Colonic mucosa (tissue), 4 donors: ENCODE measurements at regions not wholly inside any gene's neighbourhood (a gene's known extent, or its start where the extent isn't known, plus 50 kb on each side); places are given as distances from the start of the nearest gene placed in this dataset.

Experiments used
- DNase-seq: peaks from one replicate; pipeline ENCODE4 v3.0.0-alpha.2; 2020
- H3K27ac ChIP-seq: fragments of 200-600 bp; one replicate; pipeline ENCODE4 v1.8.0; 2021
- H3K27me3 ChIP-seq: fragments of 200-600 bp; one replicate; pipeline ENCODE4 v1.8.0; 2021
- H3K36me3 ChIP-seq: fragments of 200-600 bp; one replicate; pipeline ENCODE4 v1.8.0; 2021
- H3K4me1 ChIP-seq: fragments of 200-600 bp; one replicate; pipeline ENCODE4 v1.8.0; 2021; ENCODE audit warnings: mild to moderate bottlenecking
- H3K4me3 ChIP-seq: fragments of 200-600 bp; one replicate; pipeline ENCODE4 v1.8.0; 2021
- H3K9ac ChIP-seq, 2 donors: one replicate each; pipeline ENCODE4 v1.7.0; 2013; ENCODE audit warnings: control low read depth in 2 of 2, low read depth in 2 of 2, low read length in 2 of 2
- H3K9me3 ChIP-seq: fragments of 200-600 bp; one replicate; pipeline ENCODE4 v1.8.0; 2021
- CTCF ChIP-seq: fragments of 200-600 bp; IDR thresholded peaks from one replicate; pipeline ENCODE4 v1.8.0; 2022; ENCODE audit warnings: antibody characterized with exemption, mild to moderate bottlenecking
- intact Hi-C: fragments of 100-400 bp; cut with DNase I; formaldehyde crosslinking; loops from one replicate; pipeline ENCODE4 v1.14.1; 2022
- donor health status: healthy.
- donor health status: DM: no; HTN: no; CAD: no.
- donor health status: DM: no; HTN: no; CAD: no.

GRCh38 chr5:8445139-8445538 lies 576.2 kb downstream of the MTRR start:
- Histone ChIP-seq H3K36me3 (no peaks in the 10 kb centered on the region), H3K27me3 (no peaks in the 10 kb centered on the region), H3K4me1 (no peaks in the 10 kb centered on the region), H3K4me3 (no peak overlapping the region), H3K27ac (no peak overlapping the region), H3K9ac (no peak overlapping the region), H3K9me3 (no peaks in the 10 kb centered on the region)
- TF ChIP-seq CTCF: no peak
- intact Hi-C loops: no loop called here
- no peak for DNase-seq

- Histone ChIP-seq H3K9ac (no peak overlapping the region), H3K36me3 (no peaks in the 10 kb centered on the region), H3K27me3 (no peaks in the 10 kb centered on the region), H3K27ac (no peak overlapping the region), H3K4me3 (no peak overlapping the region), H3K4me1 (no peaks in the 10 kb centered on the region), H3K9me3 (no peaks in the 10 kb centered on the region)
- DNase-seq: no peak
- intact Hi-C loops: no loop called here
- no peak for TF ChIP-seq CTCF
Measured at GRCh38 chr5:8446179-8446578, 577.2 kb downstream of the MTRR start.

- intact Hi-C loops: no loop called here
- no peaks in the 10 kb centered on the region for H3K9me3 ChIP-seq
Measured at GRCh38 chr5:8456846-8457186, 587.9 kb downstream of the MTRR start.

GRCh38 chr5:8457187-8458037 lies 588.5 kb downstream of the MTRR start:
- peak; percentile 92 for DNase-seq
- no peaks in the 10 kb centered on the region for H3K9me3 ChIP-seq
- H3K36me3 ChIP-seq: no peaks in the 10 kb centered on the region
- TF ChIP-seq CTCF: no peak
- peak overlapping the region; percentile 93 for H3K4me3 ChIP-seq
- no peaks in the 10 kb centered on the region for H3K4me1 ChIP-seq
- peak overlapping the region; percentile 72 to 84 for H3K9ac ChIP-seq
- H3K27me3 ChIP-seq: no peaks in the 10 kb centered on the region
- H3K27ac ChIP-seq: peak overlapping the region; percentile 71
- intact Hi-C loops: no loop called here

More at GRCh38 chr5:8456846-8457186, 587.9 kb downstream of the MTRR start:
- Histone ChIP-seq H3K36me3 (no peaks in the 10 kb centered on the region), H3K4me3 (peak overlapping the region; percentile 93), H3K4me1 (no peaks in the 10 kb centered on the region), H3K9ac (no peak overlapping the region), H3K27ac (peak overlapping the region; percentile 71), H3K27me3 (no peaks in the 10 kb centered on the region)
- no peak for TF ChIP-seq CTCF
- no peak for DNase-seq

GRCh38 chr5:8458038-8458383 lies 589.1 kb downstream of the MTRR start:
- intact Hi-C loops: no loop called here
- no peak for DNase-seq
- peak overlapping the region; percentile 71 for H3K27ac ChIP-seq
- peak overlapping the region; percentile 72 to 84 for H3K9ac ChIP-seq
- H3K4me1 ChIP-seq: no peaks in the 10 kb centered on the region
- H3K4me3 ChIP-seq: peak overlapping the region; percentile 93
- no peaks in the 10 kb centered on the region for H3K9me3 ChIP-seq
- H3K27me3 ChIP-seq: no peaks in the 10 kb centered on the region
- H3K36me3 ChIP-seq: no peaks in the 10 kb centered on the region
- TF ChIP-seq CTCF: no peak
